ENCODE measurements at regions not wholly inside any gene's neighbourhood (a gene's known extent, or its start where the extent isn't known, plus 50 kb on each side); places are given as distances from the start of the nearest gene placed in this dataset.

DNA sequence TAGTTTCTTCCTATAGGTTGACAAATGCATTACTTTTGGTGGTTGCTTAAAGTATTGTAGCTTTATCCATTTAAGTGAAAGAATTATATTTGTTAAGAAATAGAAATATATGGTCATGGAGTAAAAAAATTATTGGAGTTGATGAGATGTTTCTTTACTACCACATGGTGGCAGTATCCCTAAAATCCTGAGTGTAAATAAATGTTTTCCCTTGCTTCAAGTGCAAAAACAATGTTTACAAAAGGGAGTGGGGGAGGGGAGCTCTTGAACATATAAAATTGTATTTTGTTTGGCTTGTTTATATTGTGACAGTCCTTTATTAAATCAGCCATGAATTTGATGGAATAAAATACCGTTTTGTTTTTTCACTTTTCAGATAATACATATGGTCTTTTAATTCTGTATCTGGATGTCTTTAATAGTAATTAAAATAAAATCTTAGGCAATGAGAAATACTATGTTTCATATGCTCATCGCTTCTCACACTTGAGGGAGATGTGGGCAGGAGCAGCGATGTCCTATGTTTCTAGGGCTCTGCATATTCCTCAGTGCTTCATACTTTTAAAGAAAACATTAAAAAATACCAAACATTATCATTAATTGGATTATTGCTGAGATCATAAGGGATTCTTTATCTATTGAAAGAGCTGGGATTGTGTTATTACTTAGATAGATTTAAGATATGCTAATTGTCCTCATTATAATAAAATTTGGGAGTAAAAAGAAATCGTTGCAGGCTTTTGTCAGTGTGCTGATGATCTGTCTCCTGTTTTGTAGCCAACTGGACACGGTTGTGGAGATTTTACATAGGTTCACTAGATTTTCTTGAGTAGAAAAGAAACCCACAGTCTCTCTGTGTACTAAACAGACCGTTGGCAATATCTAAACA is 349.7 kb downstream of the TUSC7 start:
- peak; percentile 45 for TF ChIP-seq CTCF (conservative IDR thresholded peaks at IDR 0.05; ENCODE audit: control insufficient read depth, insufficient read depth, low read depth, low read length)
- H3K4me3 ChIP-seq (ENCODE audit: control insufficient read depth, low read depth, low read length): no peak overlapping the region
- peak; percentile 42 for DNase-seq (ENCODE audit: low read depth)

DNA sequence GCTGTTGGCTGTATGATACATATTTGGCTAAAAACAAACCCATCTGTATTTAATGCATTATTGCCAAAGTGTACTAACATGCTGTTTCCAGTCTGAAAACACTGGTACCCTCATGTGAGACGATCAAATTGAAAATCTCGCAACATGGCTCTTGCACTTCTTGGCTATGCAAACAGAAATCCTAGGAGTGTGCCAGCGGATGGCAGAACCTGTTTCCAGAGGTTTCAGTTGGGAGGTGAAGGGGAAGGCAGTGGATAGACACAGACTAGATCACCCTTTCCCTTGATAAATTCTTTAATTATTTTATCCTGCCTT is 350.3 kb downstream of the TUSC7 start:
- H3K4me3 ChIP-seq (ENCODE audit: control insufficient read depth, low read depth, low read length): no peak overlapping the region
- TF ChIP-seq CTCF (conservative IDR thresholded peaks at IDR 0.05; ENCODE audit: control insufficient read depth, insufficient read depth, low read depth, low read length): no peak
- DNase-seq (ENCODE audit: low read depth): no peak

- peak; percentile 88 for DNase-seq (ENCODE audit: low read depth)
- no peak overlapping the region for H3K4me3 ChIP-seq (ENCODE audit: control insufficient read depth, low read depth, low read length)
- TF ChIP-seq CTCF (conservative IDR thresholded peaks at IDR 0.05; ENCODE audit: control insufficient read depth, insufficient read depth, low read depth, low read length): no peak
Measured at GRCh38 chr3:117063930-117064329, 354.4 kb downstream of the TUSC7 start.

DNA sequence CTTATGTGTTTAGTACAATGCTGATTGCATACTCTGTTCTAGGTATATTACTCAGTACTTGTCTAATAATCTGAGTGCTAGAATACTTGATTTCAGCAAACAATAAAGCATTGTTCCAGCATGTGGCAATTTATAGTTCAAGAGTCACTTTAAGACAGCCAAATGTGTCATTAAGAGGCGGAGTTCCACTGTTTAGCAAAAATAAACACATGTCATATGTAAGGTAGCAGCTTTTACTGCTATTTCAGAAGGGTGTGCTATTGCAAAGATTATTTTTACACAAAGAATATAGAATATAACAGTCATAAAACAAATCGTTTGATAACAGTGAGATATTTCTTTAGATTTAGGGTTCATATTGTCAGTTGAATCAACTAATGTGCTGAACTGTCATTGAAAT is 358.7 kb downstream of the TUSC7 start:
- DNase-seq (ENCODE audit: low read depth): no peak
- TF ChIP-seq CTCF (conservative IDR thresholded peaks at IDR 0.05; ENCODE audit: control insufficient read depth, insufficient read depth, low read depth, low read length): no peak
- no peak overlapping the region for H3K4me3 ChIP-seq (ENCODE audit: control insufficient read depth, low read depth, low read length)

GRCh38 chr3:117074826-117075225 is 365.2 kb downstream of the TUSC7 start:
- no peak for TF ChIP-seq CTCF (conservative IDR thresholded peaks at IDR 0.05; ENCODE audit: control insufficient read depth, insufficient read depth, low read depth, low read length)
- H3K4me3 ChIP-seq (ENCODE audit: control insufficient read depth, low read depth, low read length): no peak overlapping the region
- DNase-seq (ENCODE audit: low read depth): peak; percentile 51

DNA sequence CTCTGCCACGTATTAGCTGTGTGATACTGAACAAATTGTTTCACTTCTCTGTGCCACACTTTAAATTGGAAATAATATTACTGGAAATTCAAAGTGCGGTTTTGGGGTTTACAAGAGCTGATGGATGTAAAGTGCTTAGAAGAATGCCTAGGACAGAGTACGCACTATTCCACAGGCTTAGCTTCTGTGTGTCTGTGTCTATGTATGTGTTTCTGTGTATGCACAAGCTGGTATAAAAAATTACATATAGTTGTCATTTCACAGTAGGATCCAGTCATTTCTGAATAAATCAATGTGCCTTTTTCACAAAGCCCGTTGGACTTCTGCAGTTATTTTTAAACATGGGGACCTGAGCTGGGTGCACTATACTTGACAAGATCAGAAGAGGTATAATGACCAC is 370.4 kb downstream of the TUSC7 start:
- DNase-seq (ENCODE audit: low read depth): no peak
- TF ChIP-seq CTCF (conservative IDR thresholded peaks at IDR 0.05; ENCODE audit: control insufficient read depth, insufficient read depth, low read depth, low read length): no peak
- H3K4me3 ChIP-seq (ENCODE audit: control insufficient read depth, low read depth, low read length): no peak overlapping the region

Measured in fibroblast of mammary gland (primary cell).